Muscle layer of duodenum (tissue), 2 donors: ENCODE measurements at regions not wholly inside any gene's neighbourhood (a gene's known extent, or its start where the extent isn't known, plus 50 kb on each side); places are given as distances from the start of the nearest gene placed in this dataset.

Experiments used
- H3K27ac ChIP-seq: one replicate; pipeline ENCODE4 v1.7.0; 2013; ENCODE audit warnings: mild to moderate bottlenecking, low read length
- H3K27me3 ChIP-seq: one replicate; pipeline ENCODE4 v1.7.0; 2013; ENCODE audit warnings: low read depth, mild to moderate bottlenecking, control low read depth, low read length
- H3K36me3 ChIP-seq, 2 donors: one replicate each; pipeline ENCODE4 v1.7.0; 2013; ENCODE audit warnings: low read length in 2 of 2, control low read depth in 1 of 2, mild to moderate bottlenecking in 1 of 2; ENCODE audit not compliant: insufficient read depth in 2 of 2, control insufficient read depth in 1 of 2
- H3K4me1 ChIP-seq, 2 donors: one replicate each; pipeline ENCODE4 v1.7.0; 2013; ENCODE audit warnings: low read length in 2 of 2, mild to moderate bottlenecking in 2 of 2, control low read depth in 1 of 2, moderate library complexity in 1 of 2; ENCODE audit not compliant: insufficient read depth in 2 of 2, control insufficient read depth in 1 of 2
- H3K4me3 ChIP-seq, 2 donors: one replicate each; pipeline ENCODE4 v1.7.0; 2013; ENCODE audit warnings: low read length in 2 of 2, low read depth in 1 of 2, mild to moderate bottlenecking in 1 of 2
- H3K9me3 ChIP-seq, 2 donors: one replicate each; pipeline ENCODE4 v1.7.0; 2013; ENCODE audit warnings: low read length in 2 of 2, control low read depth in 1 of 2, mild to moderate bottlenecking in 1 of 2; ENCODE audit not compliant: control insufficient read depth in 1 of 2
- donor health status: healthy.

DNA sequence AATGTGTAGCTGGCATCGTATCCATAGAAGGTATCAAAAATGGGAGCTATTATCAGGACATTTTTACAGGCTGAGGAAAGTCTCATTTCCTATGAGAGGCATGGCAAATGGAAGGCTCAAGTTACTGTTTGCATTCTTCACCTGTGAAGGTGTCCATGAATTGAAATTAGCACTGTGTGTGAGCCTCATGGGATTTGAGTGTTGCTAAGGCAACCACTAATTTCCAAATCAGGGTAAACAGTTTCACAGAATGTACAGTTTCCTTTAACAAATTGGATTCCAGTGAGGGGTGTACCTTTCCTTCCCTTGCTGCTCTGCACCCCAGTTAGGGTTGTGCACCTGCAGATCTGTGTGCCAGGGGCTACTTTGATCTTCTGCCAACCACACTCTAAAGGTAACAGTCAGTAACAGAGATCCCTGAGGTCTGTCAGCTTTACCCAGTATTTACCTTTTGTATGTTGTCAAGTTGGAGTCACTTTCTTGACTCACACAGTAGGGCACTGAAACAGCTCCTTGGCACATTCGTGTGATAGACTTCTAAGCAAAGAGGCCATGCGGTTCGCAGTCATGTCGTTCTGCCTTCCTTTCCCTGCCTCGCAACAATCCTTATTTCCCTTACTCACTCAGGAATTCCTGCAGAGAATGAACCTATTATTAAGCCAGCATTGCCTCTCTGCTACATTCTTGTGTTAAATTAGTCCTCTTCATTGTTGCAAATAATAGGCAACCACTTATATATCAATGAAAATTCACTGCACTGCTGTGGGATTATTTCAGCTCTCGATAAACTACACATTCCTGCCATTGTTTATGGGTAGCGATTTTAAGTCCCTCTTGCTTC is 129.8 kb upstream of the GBE1 start:
- H3K9me3 ChIP-seq = no peaks in the 10 kb centered on the region
- H3K27ac ChIP-seq = no peak overlapping the region
- H3K36me3 ChIP-seq = no peaks in the 10 kb centered on the region
- H3K27me3 ChIP-seq = no peaks in the 10 kb centered on the region
- no peaks in the 10 kb centered on the region for H3K4me1 ChIP-seq
- H3K4me3 ChIP-seq = no peak overlapping the region

- H3K4me1 ChIP-seq = no peaks in the 10 kb centered on the region
- no peaks in the 10 kb centered on the region for H3K27me3 ChIP-seq
- H3K9me3 ChIP-seq = no peaks in the 10 kb centered on the region
- no peak overlapping the region for H3K4me3 ChIP-seq
- no peaks in the 10 kb centered on the region for H3K36me3 ChIP-seq
- H3K27ac ChIP-seq = no peak overlapping the region
Observed at GRCh38 chr3:81888914-81889557, 127.6 kb upstream of the GBE1 start.

DNA sequence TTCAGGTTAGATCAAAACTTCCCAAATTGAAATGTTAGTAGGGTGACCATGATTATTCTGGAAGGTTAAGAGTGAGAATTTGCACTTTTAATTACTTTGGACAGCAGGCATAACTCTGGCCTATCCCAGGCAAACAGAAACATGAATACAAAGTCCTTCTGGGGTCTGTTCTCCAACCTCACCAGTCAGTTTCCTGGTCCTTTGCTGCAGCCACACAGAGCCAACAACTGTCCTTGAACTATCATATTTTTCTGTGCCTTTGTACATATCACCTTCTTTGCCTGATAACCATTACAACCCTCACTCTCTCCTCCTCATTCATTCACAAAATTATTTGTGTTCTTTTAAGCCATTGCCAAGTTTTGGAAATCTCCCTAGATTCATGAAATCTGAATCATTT is 126.0 kb upstream of the GBE1 start:
- H3K4me1 ChIP-seq = no peaks in the 10 kb centered on the region
- H3K4me3 ChIP-seq = no peak overlapping the region
- no peaks in the 10 kb centered on the region for H3K27me3 ChIP-seq
- no peak overlapping the region for H3K27ac ChIP-seq
- no peaks in the 10 kb centered on the region for H3K36me3 ChIP-seq
- no peaks in the 10 kb centered on the region for H3K9me3 ChIP-seq

- Histone ChIP-seq H3K4me1 (no peaks in the 10 kb centered on the region), H3K27me3 (no peaks in the 10 kb centered on the region), H3K27ac (no peak overlapping the region), H3K36me3 (no peaks in the 10 kb centered on the region), H3K9me3 (no peaks in the 10 kb centered on the region), H3K4me3 (no peak overlapping the region)
Observed at GRCh38 chr3:81886081-81886480, 124.6 kb upstream of the GBE1 start.

- Histone ChIP-seq H3K27ac (no peak overlapping the region), H3K9me3 (no peaks in the 10 kb centered on the region), H3K27me3 (no peaks in the 10 kb centered on the region), H3K36me3 (no peaks in the 10 kb centered on the region), H3K4me1 (no peaks in the 10 kb centered on the region), H3K4me3 (no peak overlapping the region)
Observed at GRCh38 chr3:81884791-81885190, 123.3 kb upstream of the GBE1 start.

DNA sequence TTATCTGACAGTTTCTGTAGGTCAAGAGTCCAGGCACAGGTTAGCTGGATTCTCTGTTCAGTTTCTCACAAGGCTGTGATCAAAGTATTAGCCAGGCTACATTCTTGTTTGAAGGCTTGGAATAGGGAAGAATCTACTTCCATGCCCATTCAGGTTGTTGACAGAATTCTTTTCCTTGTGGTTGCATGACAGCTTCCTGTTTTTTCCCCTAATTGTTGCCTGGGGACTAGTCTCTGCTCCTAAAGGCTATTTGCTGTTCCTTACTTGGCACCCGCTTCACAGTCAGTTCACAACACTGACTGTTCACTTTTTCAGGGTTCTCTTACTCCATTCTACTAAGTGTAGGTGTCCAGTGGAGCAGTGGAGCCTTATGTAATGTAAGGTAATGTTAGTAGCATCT is 115.4 kb upstream of the GBE1 start:
- Histone ChIP-seq H3K4me1 (no peaks in the 10 kb centered on the region), H3K4me3 (no peak overlapping the region), H3K9me3 (peaks cover 0 to 2% of the 10 kb centered on the region in 2 donors), H3K27ac (no peak overlapping the region), H3K27me3 (no peaks in the 10 kb centered on the region), H3K36me3 (no peaks in the 10 kb centered on the region)

GRCh38 chr3:81874738-81875137 is 113.3 kb upstream of the GBE1 start:
- no peak overlapping the region for H3K4me3 ChIP-seq
- peaks cover 0 to 2% of the 10 kb centered on the region in 2 donors for H3K9me3 ChIP-seq
- H3K36me3 ChIP-seq = no peaks in the 10 kb centered on the region
- H3K4me1 ChIP-seq = no peaks in the 10 kb centered on the region
- no peak overlapping the region for H3K27ac ChIP-seq
- H3K27me3 ChIP-seq = no peaks in the 10 kb centered on the region

- Histone ChIP-seq H3K4me1 (peaks cover 0 to 4% of the 10 kb centered on the region in 2 donors), H3K9me3 (no peaks in the 10 kb centered on the region), H3K36me3 (no peaks in the 10 kb centered on the region)
Observed at GRCh38 chr3:81872566-81872965, 111.1 kb upstream of the GBE1 start.

GRCh38 chr3:81871358-81872155 is 110.1 kb upstream of the GBE1 start:
- H3K27me3 ChIP-seq = no peaks in the 10 kb centered on the region
- H3K27ac ChIP-seq = no peak overlapping the region
- no peaks in the 10 kb centered on the region for H3K36me3 ChIP-seq
- H3K9me3 ChIP-seq = no peaks in the 10 kb centered on the region
- no peak overlapping the region for H3K4me3 ChIP-seq
- H3K4me1 ChIP-seq = peaks cover 0 to 4% of the 10 kb centered on the region in 2 donors

More at GRCh38 chr3:81872566-81872965, 111.1 kb upstream of the GBE1 start:
- H3K27ac ChIP-seq = no peak overlapping the region
- H3K27me3 ChIP-seq = no peaks in the 10 kb centered on the region
- no peak overlapping the region for H3K4me3 ChIP-seq

- Histone ChIP-seq H3K4me3 (no peak overlapping the region), H3K27ac (no peak overlapping the region)
Observed at GRCh38 chr3:81869382-81869781, 107.9 kb upstream of the GBE1 start.

DNA sequence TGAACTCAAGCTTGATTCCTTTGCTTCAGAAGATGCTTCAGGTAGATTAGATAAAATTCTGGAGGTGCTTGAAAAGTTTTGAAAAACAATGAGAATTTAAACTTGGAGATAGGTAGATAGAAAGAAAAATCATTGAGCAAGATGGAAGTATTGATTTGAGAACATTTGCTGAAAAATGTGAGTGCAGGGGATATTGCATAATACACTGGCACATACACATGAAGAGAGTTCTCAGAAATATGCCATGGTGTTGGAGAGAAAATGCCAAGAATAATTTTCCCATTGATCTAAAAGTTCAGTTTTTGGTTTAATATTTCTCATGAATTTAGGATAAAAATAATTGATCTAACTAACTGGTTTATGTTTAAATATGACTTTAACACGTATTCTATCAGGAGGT is 107.2 kb upstream of the GBE1 start:
- Histone ChIP-seq H3K27me3 (no peaks in the 10 kb centered on the region), H3K4me3 (no peak overlapping the region), H3K9me3 (no peaks in the 10 kb centered on the region), H3K4me1 (peaks cover 0 to 4% of the 10 kb centered on the region in 2 donors), H3K36me3 (no peaks in the 10 kb centered on the region), H3K27ac (no peak overlapping the region)

More at GRCh38 chr3:81869382-81869781, 107.9 kb upstream of the GBE1 start:
- H3K36me3 ChIP-seq = no peaks in the 10 kb centered on the region
- H3K4me1 ChIP-seq = peaks cover 0 to 4% of the 10 kb centered on the region in 2 donors
- no peaks in the 10 kb centered on the region for H3K9me3 ChIP-seq
- no peaks in the 10 kb centered on the region for H3K27me3 ChIP-seq
